ENCODE measurements at regions not wholly inside any gene's neighbourhood (a gene's known extent, or its start where the extent isn't known, plus 50 kb on each side); places are given as distances from the start of the nearest gene placed in this dataset.

GRCh38 chr16:86070484-86070883 is 171.5 kb downstream of the IRF8 start:
- WGBS, 2 experiments (ENCODE audit: insufficient coverage in 1 of 2, insufficient read length in 1 of 2), result 88 to 93% methylated on average over 3 to 6 of the region's 6 CpGs
- Mint-ChIP-seq H3K9me3 (peaks cover 1% of the 10 kb centered on the region), H3K4me1 (peaks cover 12% of the 10 kb centered on the region), H3K27ac (no peak overlapping the region), H3K27me3 (ENCODE audit: insufficient read depth) (peaks cover 2% of the 10 kb centered on the region), H3K36me3 (ENCODE audit: low read depth) (no peaks in the 10 kb centered on the region), H3K4me3 (no peak overlapping the region)
- Histone ChIP-seq H3K4me1 (ENCODE audit: control insufficient read depth, insufficient read depth, low read length) (no peaks in the 10 kb centered on the region), H3K9me3 (ENCODE audit: control insufficient read depth, low read length) (no peaks in the 10 kb centered on the region), H3K36me3 (ENCODE audit: control insufficient read depth, insufficient read depth, low read length) (no peaks in the 10 kb centered on the region), H3K27ac (ENCODE audit: low read depth, low read length) (no peak overlapping the region), H3K27me3 (ENCODE audit: control insufficient read depth, insufficient read depth, low read length, poor library complexity, severe bottlenecking) (no peaks in the 10 kb centered on the region), H3K4me3 (ENCODE audit: low read length) (no peak overlapping the region), H3K9ac (ENCODE audit: extremely low read depth, low read length, poor library complexity, severe bottlenecking) (no peak overlapping the region)
- DNase-seq, result no peak
- no peak for TF ChIP-seq CTCF (conservative IDR thresholded peaks at IDR 0.05)

- H3K9me3 ChIP-seq (ENCODE audit: control insufficient read depth, low read length), result no peaks in the 10 kb centered on the region
- no peaks in the 10 kb centered on the region for H3K4me1 ChIP-seq (ENCODE audit: control insufficient read depth, insufficient read depth, low read length)
- H3K4me3 ChIP-seq (ENCODE audit: low read length), result no peak overlapping the region
- Mint-ChIP-seq H3K4me1 (peaks cover 12% of the 10 kb centered on the region), H3K27ac (no peak overlapping the region), H3K4me3 (no peak overlapping the region), H3K36me3 (ENCODE audit: low read depth) (no peaks in the 10 kb centered on the region), H3K9me3 (peaks cover 1% of the 10 kb centered on the region), H3K27me3 (ENCODE audit: insufficient read depth) (peaks cover 2% of the 10 kb centered on the region)
- H3K36me3 ChIP-seq (ENCODE audit: control insufficient read depth, insufficient read depth, low read length), result no peaks in the 10 kb centered on the region
- no peaks in the 10 kb centered on the region for H3K27me3 ChIP-seq (ENCODE audit: control insufficient read depth, insufficient read depth, low read length, poor library complexity, severe bottlenecking)
- H3K27ac ChIP-seq (ENCODE audit: low read depth, low read length), result no peak overlapping the region
- DNase-seq, result no peak
- no peak for TF ChIP-seq CTCF (conservative IDR thresholded peaks at IDR 0.05)
- WGBS, 2 experiments (ENCODE audit: insufficient coverage in 1 of 2, insufficient read length in 1 of 2), result 93 to 100% methylated on average over 3 to 7 of the region's 7 CpGs
- no peak overlapping the region for H3K9ac ChIP-seq (ENCODE audit: extremely low read depth, low read length, poor library complexity, severe bottlenecking)
These were observed 172.0 kb downstream of the IRF8 start for GRCh38 chr16:86070971-86071370.

GRCh38 chr16:86071611-86072240 is 172.8 kb downstream of the IRF8 start:
- Histone ChIP-seq H3K9ac (ENCODE audit: extremely low read depth, low read length, poor library complexity, severe bottlenecking) (no peak overlapping the region), H3K9me3 (ENCODE audit: control insufficient read depth, low read length) (no peaks in the 10 kb centered on the region), H3K27ac (ENCODE audit: low read depth, low read length) (no peak overlapping the region), H3K36me3 (ENCODE audit: control insufficient read depth, insufficient read depth, low read length) (no peaks in the 10 kb centered on the region), H3K27me3 (ENCODE audit: control insufficient read depth, insufficient read depth, low read length, poor library complexity, severe bottlenecking) (no peaks in the 10 kb centered on the region), H3K4me3 (ENCODE audit: low read length) (no peak overlapping the region), H3K4me1 (ENCODE audit: control insufficient read depth, insufficient read depth, low read length) (no peaks in the 10 kb centered on the region)
- 81 to 91% methylated on average over 9 to 12 of the region's 12 CpGs for WGBS, 2 experiments (ENCODE audit: insufficient coverage in 1 of 2, insufficient read length in 1 of 2)
- TF ChIP-seq CTCF (conservative IDR thresholded peaks at IDR 0.05), result no peak
- Mint-ChIP-seq H3K27ac (no peak overlapping the region), H3K4me3 (no peak overlapping the region), H3K36me3 (ENCODE audit: low read depth) (no peaks in the 10 kb centered on the region), H3K27me3 (ENCODE audit: insufficient read depth) (peaks cover 2% of the 10 kb centered on the region), H3K9me3 (peaks cover 1% of the 10 kb centered on the region), H3K4me1 (peaks cover 12% of the 10 kb centered on the region)
- no peak for DNase-seq

All from endodermal cell (in vitro differentiated cells).